ENCODE measurements at regions not wholly inside any gene's neighbourhood (a gene's known extent, or its start where the extent isn't known, plus 50 kb on each side); places are given as distances from the start of the nearest gene placed in this dataset.

GRCh38 chr13:60258349-60258748, 94.6 kb upstream of the DIAPH3 start:
- TF ChIP-seq POLR2A (IDR thresholded peaks at IDR 0.05) (no peak), CTCF (IDR thresholded peaks at IDR 0.05) (no peak)
